ENCODE measurements at regions not wholly inside any gene's neighbourhood (a gene's known extent, or its start where the extent isn't known, plus 50 kb on each side); places are given as distances from the start of the nearest gene placed in this dataset.

- in situ Hi-C loops (cut with MboI) = no loop called here
- Histone ChIP-seq H3K4me2 (ENCODE audit: insufficient read depth, low read length) (no peak overlapping the region), H3K27me3 (ENCODE audit: control insufficient read depth in 2 of 2, insufficient read depth in 2 of 2, low read length in 2 of 2) (no peaks in the 10 kb centered on the region), H3K4me3 (no peak overlapping the region), H3K9me3 (replicated peaks; ENCODE audit: control insufficient read depth, insufficient read depth, low read depth, low read length) (no peaks in the 10 kb centered on the region), H4K20me1 (replicated peaks; ENCODE audit: control insufficient read depth, insufficient read depth, low read length) (no peaks in the 10 kb centered on the region), H3K27ac (ENCODE audit: extremely low read depth, low read depth, low read length) (no peak overlapping the region), H3K79me2 (ENCODE audit: control insufficient read depth, insufficient read depth, low read length) (no peaks in the 10 kb centered on the region), H3K9ac (ENCODE audit: insufficient read depth in 1 of 2, low read depth in 2 of 2, low read length in 2 of 2) (no peak overlapping the region), H3K9me1 (ENCODE audit: control insufficient read depth, insufficient read depth, low read length) (no peaks in the 10 kb centered on the region), H2AFZ (ENCODE audit: low read depth, low read length) (no peak overlapping the region), H3K4me1 (replicated peaks in 1 of 2; ENCODE audit: control insufficient read depth in 2 of 2, insufficient read depth in 2 of 2, low read length in 2 of 2) (peaks cover 0 to 16% of the 10 kb centered on the region in 2 experiments; a peak in 3 of 5 replicates), H3K36me3 (ENCODE audit: control insufficient read depth, insufficient read depth, low read length) (no peaks in the 10 kb centered on the region)
- FAIRE-seq = no peak
- BruUV-seq (replicated peaks) = no TSS peak
- peak; percentile 15 to 37 (median 18) for DNase-seq (ENCODE audit: extremely low read depth in 1 of 4, low spot score in 3 of 4)
- ATAC-seq = peak; percentile 66
- CTCF ChIA-PET (ENCODE audit: low intra/inter-chr PET ratio) = no interaction called here
- intact Hi-C loops (cut with micrococcal nuclease) = loop anchor here (5.0 kb wide), 1 partner anchor 203 kb away; no protein-coding TSS in a partner anchor
- POLR2A ChIA-PET = interaction anchor here (0.5 kb wide), 1 partner anchor 342 kb away, joined by 4 read pairs; no protein-coding TSS in a partner anchor
- 0% methylated on average over 2 of the region's 2 CpGs for WGBS (ENCODE audit: insufficient coverage, low coverage, missing lambda C conversion rate)
- TF ChIP-seq ZNF583 (CRISPR knock-in tag; IDR thresholded peaks at IDR 0.05) = no peak
- TF ChIP-seq NCOR1 (IDR thresholded peaks at IDR 0.05) = peak; percentile 59
- TF ChIP-seq DNMT1 (IDR thresholded peaks at IDR 0.05) = no peak
- no peak for TF ChIP-seq ZNF695 (CRISPR knock-in tag; IDR thresholded peaks at IDR 0.05)
- TF ChIP-seq MTA2 (IDR thresholded peaks at IDR 0.05; ENCODE audit: low read depth) = peak; percentile 26; the same call in 1 of the 2 replicates
- peak; percentile 43; the same call in 1 of the 2 replicates for TF ChIP-seq FOXM1 (IDR thresholded peaks at IDR 0.05; ENCODE audit: low read depth)
- TF ChIP-seq FOXM1 (CRISPR knock-in tag; IDR thresholded peaks at IDR 0.05; ENCODE audit: low read depth) = no peak
- peak; percentile 88 for TF ChIP-seq CBFA2T3 (IDR thresholded peaks at IDR 0.05)
- TF ChIP-seq SLC30A9 (CRISPR knock-in tag; IDR thresholded peaks at IDR 0.05) = no peak
- TF ChIP-seq SMARCC2 (IDR thresholded peaks at IDR 0.05; ENCODE audit: low read depth) = no peak
- no peak for TF ChIP-seq HSF4 (CRISPR knock-in tag; IDR thresholded peaks at IDR 0.05; ENCODE audit: borderline replicate concordance)
- no peak for TF ChIP-seq U2AF2 (optimal IDR thresholded peaks at IDR 0.05; ENCODE audit: low read depth, low read length)
- no peak for TF ChIP-seq NELFE (IDR thresholded peaks at IDR 0.05; ENCODE audit: insufficient read depth, insufficient read length)
- no peak for TF ChIP-seq HDAC3 (IDR thresholded peaks at IDR 0.05; ENCODE audit: borderline replicate concordance, partially characterized antibody)
- no peak for TF ChIP-seq ZBTB1 (CRISPR knock-in tag; IDR thresholded peaks at IDR 0.05; ENCODE audit: borderline replicate concordance, low read depth)
- TF ChIP-seq DDX20 (tag; IDR thresholded peaks at IDR 0.05; ENCODE audit: low read depth) = no peak
- no peak for TF ChIP-seq U2AF1 (optimal IDR thresholded peaks at IDR 0.05; ENCODE audit: low read depth, low read length)
- TF ChIP-seq, protein P1, sequence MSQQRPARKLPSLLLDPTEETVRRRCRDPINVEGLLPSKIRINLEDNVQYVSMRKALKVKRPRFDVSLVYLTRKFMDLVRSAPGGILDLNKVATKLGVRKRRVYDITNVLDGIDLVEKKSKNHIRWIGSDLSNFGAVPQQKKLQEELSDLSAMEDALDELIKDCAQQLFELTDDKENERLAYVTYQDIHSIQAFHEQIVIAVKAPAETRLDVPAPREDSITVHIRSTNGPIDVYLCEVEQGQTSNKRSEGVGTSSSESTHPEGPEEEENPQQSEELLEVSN (IDR thresholded peaks at IDR 0.05; ENCODE audit: borderline replicate concordance in 1 of 2, extremely low read depth in 1 of 2, insufficient read depth in 1 of 2, insufficient read length in 1 of 2, low read depth in 1 of 2, low read length in 1 of 2, poor library complexity in 1 of 2, severe bottlenecking in 1 of 2) = no peak
- TF ChIP-seq BHLHE40 (IDR thresholded peaks at IDR 0.05; ENCODE audit: low read length) = no peak
- TF ChIP-seq CXXC5 (CRISPR knock-in tag; IDR thresholded peaks at IDR 0.05) = 0 out of 2 replicates have a peak, but pooled peaks have one; percentile 20
- no peak for TF ChIP-seq SRSF9 (IDR thresholded peaks at IDR 0.05; ENCODE audit: borderline replicate concordance, low read depth, low read length)
- TF ChIP-seq RFX5 (IDR thresholded peaks at IDR 0.05; ENCODE audit: low read depth, low read length) = no peak
- TF ChIP-seq MBD1 (CRISPR knock-in tag; IDR thresholded peaks at IDR 0.05) = no peak
Observed at GRCh38 chr1:70890408-70890807, 157.2 kb downstream of the PTGER3 start.

Measured in K562 (cell line).